Stimulated activated CD4-positive, alpha-beta T cell treated with anti-CD3 and anti-CD28 coated beads, Interleukin-1b, Interleukin-23, amount 100 ng/mL, for 48 hours (primary cell): ENCODE measurements at regions not wholly inside any gene's neighbourhood (a gene's known extent, or its start where the extent isn't known, plus 50 kb on each side); places are given as distances from the start of the nearest gene placed in this dataset.
A peak's percentile ranks its signal among the peaks of the same experiment; 100 is the strongest.

Experiments
- DNase-seq: peaks from one replicate; pipeline ENCODE4 v3.0.0-alpha.2; 2020

DNA sequence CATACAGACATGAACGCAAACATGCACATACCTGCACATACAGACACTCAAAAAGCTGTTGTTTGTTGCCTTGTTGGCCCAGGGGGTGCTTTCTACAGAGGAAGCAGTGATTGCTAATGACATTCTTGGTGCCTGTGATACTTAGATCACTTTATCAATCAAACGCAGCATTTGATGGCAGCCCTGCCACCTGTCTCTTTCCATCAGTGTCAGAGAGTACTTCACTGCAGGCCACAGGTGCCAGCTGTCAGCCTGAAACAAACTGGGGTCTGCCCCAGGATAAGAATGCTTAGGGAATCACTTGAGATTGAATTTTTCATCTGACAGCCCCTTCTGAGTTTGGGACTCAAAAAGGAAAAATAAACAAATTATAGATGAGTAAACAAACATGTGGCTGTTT lies 388.9 kb upstream of the SGCD start:
- DNase-seq: no peak

DNA sequence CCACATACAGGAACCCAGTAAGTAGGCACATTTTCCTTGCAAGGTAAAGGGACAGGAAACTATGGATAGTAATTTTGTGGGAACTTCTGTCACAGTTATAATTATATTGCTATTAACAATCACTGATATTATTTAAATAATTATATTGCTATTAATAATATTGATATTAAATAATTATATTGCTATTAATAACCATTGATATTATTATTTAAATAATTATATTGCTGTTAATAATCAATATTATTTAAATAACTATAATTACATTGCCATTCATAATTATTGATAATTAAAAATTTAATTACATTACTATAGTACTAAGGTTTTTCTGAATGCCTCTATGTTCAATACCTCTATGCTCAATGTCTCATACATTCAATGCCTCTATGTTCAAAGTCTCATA lies 385.6 kb upstream of the SGCD start:
- DNase-seq: no peak

DNA sequence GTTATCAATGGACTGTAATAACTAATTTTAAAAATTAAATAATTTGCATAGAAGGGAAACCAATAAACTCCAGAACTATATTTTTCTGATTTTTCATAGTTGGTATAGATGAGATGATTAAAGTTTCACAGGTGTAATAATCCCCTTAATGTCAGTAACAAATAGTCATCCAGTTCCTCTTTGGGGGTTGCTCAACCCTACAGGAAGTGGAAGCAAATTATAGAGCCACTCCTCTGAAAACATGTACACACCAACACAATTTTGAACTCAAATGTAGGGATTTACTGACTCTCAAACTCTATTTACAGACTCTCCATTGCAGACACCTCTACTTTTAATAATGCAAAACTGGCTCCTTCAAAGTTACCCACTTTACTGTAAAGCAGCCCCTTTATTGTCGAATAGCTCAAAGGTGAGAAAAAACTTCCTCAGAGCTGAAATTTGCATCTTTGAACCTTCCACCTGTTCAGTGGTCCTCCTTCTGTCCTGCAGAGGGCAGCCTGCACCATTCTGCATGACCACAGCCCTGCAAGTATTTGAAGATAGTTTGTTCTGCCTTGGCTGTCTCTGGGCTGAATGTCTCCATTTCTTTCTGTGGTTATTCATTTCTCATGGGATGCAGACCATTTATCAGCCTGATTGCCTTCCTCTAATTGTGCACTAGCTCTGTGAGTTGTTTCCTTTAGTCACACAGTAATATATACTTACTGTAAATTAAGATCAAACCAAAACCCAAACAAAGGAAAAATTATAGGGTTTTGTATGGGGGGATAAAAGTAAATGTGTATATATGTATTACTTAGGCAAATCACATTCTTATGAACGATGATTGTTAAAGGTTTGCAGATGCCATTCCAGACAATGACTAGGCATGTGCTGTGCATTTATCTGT lies 383.2 kb upstream of the SGCD start:
- DNase-seq: peak; percentile 14

DNA sequence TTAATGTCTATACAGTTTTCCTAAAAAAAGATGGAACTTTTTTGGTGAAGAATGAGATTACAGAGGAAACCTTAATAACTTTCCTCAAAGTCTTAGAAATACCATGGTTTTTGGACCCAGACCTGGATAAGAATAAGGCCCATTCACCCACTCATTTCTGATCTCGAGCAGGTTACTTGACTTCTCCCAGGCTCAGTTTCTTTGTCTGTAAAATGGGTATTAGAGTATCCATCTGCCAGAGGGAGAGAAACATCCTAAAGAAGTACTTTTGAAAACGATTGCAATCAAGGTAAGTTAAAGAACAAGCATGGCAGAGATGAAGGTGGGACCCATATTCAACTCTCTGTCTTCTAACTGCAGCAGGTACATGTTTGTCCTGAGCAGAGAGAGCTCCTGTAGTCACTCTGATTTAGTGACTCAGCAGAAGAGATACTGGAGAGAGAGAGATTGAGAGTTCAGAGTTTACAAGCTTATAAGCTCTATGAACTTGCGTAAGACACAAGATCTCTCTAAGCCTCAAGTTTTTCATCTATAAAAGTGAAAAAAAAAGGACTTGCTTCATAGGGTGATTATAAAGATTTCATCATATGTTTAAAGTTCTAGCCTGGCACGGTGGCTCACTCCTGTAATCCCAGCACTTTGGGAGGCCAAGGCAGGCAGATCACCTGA lies 379.4 kb upstream of the SGCD start:
- DNase-seq: no peak

DNA sequence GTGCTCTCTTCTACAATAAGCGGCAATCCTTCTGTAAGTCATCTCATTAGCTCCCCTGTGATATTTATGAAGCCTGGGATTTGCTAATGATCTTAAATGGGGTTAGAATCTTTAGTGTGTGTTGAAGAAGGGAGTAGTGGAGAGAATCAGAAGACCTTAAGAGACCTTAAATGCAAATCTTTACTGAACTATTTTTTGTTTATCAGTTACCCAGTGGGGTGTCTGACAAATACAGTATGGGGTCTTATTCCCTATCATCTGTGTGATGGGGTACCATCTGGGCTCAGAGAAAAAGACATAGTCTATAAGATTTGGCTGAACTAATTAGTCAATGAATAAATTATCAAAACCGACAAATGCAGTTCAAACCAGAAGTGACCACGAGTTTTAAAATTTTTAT lies 378.4 kb upstream of the SGCD start:
- DNase-seq: no peak

DNA sequence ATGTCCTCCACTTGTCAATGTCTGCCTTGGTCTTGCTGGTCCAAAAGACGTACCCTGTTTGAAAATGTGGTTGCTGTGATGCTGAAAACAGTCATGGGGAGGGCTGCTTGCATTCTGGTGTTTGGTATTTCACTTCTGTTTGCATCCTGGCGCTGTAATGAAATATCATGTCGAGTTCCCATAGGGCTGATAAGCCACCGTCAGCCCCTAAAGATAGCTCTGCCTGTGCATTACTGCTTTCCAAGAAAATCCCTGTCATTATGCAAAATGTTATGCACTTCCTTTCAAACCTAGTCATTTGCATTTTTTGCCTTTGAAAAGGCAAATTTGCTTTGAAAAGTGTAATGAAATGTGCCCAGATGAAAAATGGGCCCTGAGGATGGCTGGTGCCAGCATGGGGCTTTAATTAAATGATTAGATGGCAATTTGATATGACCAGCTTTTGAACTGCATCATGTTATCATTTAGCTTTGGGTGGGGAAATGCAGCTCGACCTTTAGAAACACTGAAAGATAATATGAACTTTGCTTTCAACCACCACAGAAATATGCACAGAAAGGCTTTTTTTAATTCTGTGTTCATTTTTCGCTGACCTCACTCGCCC lies 374.4 kb upstream of the SGCD start:
- DNase-seq: no peak

DNA sequence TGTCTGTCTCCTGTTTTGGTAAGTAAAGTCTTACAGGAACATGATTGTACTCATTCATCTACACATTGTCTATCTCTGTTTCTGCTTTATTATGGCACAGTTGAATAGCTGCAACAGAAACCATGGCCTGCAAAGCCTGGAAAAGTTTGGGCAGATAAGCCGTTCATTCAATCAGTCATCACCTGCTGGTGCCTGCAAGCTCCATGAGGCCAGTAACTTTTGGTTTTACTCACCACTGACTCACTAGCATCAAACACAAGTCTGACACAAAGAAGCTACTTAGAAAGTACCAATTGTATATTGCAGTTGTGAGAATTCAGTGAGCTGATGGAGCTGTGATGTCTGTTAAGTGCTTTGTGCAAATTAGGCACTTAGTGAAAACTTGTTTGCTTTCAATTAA lies 373.6 kb upstream of the SGCD start:
- DNase-seq: peak; percentile 16

DNA sequence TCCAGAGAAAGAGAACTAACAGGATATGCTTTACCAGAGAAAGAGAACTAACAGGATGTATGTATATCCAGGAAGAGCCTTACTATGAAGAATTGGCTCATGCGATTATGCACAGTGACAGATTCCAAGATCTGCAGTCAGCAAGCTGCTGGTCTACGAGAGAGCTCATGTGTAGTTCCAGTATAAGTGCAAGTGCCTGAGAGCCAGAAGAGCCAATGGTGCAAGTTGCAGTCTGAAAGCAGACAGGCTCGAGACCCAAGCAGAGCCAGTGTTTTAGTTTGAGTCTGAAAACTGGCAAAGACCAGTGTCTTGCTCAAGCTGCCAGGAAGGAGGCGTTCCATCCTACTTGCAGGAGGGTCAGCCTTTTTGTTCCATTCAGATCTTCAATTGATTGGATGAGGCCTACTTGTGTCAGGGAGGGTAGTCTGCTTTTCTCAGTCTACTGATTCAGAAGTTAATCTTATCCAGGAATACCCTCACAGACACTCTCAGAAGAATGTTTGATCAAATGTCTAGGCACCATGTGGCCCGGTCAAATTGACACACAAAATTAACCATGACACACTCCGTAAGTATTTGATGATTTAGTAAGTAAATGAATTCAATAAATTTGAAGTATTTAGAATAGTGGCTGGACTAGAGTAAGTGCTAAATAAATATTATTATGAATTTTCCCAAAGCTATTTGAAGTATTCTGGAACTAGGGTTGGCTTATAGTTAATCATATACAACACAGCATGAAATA lies 372.1 kb upstream of the SGCD start:
- DNase-seq: no peak

DNA sequence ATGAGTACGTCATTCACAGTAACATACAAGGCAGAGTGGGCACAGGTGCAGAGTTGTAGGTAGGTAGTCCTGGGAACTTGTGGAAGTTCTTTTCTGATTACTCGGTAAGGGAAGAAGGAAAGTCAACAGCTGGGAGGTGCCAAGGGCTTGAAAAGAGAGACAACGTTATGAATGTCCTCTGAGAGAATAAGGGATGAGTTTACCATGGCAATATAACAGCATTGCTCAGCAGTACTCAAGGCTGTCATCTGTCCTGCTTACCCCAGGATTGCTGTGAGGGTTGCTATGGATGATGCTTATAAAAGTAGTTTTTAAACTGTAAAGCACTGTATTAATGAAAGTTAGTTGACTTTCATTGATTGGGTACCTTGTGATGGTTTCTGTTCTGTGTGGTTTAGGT lies 369.1 kb upstream of the SGCD start:
- no peak for DNase-seq

DNA sequence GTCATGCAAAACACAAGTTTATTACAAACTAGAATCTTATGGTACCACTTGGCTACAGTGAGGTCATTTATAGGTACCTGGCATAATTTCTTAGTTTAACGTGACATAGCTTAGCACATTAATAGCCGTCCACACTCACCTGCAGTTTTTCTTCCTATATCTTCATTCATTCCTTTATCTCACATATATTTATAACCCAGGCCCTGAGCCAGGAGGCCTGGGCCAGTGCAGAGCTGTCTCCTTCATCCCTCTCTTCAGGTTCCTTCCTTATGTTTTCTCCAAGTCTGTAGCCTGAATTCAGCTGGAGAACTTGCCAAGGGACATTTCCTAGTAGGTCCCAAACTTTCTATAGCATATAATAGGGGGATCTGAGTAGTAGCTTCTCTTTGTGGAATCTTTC lies 367.9 kb upstream of the SGCD start:
- no peak for DNase-seq

DNA sequence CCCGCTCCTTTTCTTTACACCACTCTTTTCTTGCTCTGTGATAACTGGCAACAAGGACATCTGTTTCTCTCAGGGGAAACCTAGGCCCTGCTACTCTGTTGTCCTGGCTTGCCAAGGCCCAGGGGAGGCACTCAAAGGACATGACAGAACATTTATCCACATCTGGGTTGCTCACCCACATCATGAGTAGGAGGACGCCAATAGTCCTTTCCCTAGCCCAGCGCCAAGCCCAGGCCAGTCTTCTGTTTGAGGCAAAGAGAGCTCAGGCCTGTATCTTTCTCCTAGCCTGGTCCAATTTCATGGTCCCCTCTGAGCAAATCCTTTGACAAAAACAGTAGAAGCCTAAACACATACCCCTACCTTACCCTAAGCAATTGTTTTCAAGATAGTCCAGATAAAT lies 366.8 kb upstream of the SGCD start:
- DNase-seq: no peak

DNA sequence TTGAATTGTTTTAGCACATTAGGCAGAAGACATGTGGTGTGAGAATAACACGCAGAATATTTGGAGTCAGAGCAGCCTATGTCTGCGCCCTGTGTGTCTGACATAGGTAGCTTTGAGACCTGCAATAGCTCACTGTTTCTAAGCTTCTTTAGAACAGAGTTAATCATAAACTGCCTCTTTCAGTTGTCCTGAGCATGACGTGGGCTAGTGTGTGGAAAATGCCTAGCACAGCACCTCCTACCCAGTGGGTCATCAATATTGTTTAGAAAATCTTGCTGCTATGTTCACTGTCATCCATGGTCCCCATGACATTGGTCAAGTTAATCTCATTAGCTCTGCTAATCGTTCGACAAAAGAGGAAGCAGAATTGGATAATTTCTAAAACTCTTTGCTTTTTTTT lies 357.4 kb upstream of the SGCD start:
- no peak for DNase-seq

DNA sequence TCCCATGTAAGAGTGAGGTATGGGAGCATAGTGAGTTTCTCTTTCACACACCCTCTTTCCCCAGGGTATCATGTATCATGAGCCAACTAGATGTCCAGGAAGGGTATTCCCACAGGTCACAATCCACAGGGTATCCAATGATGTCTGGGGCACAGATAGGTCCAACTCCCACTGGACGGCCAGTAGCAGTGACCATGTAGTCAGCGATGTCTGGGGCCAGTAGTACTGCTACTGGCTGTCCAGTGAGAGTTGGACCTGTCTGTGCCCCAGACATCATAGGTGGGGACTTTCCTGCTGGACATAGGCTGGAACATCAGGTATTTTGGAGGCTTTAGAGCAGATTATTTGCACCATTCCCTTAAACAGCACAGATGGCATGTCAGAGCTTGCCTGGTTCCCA lies 352.6 kb upstream of the SGCD start:
- no peak for DNase-seq

DNA sequence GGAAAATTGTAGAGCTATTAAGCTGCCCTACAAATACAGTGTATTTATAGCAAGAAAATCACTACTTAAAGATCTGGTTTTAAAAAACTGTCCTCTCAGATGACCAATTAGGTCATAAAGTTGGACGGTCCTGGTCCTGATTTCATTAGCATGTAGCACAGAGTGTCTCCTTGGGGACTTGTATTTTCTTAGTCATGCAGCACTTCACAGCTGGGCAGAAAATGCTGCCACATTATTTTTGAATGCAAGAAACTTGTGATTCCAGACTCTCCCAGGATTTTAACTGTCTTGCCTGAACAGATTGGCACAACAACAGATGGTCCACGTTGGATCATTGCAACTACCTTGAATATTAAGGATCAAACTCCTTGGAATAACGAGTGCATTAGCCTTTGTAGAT lies 348.1 kb upstream of the SGCD start:
- no peak for DNase-seq

DNA sequence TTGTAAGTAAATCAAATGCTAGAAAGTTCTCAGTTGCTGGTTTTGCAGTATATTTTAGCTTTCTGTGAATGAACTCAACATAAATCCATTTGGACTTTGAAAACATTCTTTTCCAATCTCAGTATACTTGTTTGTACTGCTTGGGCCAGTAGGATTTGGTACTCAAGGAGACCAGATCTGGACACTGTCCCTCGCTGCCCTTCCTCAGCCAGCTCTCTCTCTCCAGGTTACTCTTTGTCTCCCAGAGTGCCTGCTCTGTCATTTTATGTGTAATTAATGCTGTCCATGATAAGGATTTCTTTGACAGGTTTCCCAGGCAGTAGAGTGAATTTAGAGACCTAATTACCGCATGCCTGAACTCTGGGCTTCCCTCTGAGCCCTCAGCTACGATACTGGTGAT lies 344.6 kb upstream of the SGCD start:
- no peak for DNase-seq

DNA sequence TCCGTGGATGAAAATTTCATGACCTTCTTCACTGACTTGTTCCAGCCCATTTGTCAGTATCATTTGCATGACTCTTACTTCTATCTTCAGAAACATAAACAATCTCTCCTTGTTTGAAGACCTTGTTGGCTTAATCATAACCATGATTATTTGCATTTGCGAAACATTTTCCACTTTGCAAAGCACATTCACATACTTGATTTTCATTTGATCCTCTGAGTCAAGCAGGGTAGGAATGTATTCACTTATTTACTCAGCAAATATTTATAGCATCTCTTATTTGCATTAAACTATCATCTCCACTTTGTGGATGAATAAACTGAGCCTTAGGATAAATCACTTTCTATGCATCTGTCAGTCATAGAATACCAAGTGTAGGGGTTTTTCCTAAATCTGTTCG lies 343.0 kb upstream of the SGCD start:
- no peak for DNase-seq

DNA sequence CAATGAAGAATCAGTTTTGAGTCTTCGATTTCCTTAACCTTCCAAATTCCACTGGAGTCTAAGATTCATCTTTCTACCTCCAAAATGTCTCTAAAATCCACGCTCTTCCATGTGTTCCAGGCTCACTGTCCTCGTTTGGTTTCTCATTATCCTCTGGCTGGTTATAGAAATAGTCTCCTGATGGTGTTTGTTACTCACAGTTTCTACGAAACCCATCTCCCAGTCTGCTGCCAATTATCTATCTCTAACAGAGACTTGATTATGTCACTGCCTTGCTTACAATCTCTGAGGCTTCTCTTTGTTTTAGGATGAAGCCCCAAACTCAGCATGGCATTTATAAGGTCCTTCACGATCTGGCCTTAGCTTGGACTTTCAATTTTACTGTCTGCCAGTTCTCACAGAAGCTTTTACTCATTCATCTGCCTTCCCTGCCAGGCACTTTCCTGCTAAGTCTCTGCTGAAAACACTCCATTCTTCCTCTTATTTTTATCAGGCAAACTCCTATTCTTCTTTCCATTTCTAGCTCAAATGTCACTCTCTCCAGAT lies 339.6 kb upstream of the SGCD start:
- no peak for DNase-seq

DNA sequence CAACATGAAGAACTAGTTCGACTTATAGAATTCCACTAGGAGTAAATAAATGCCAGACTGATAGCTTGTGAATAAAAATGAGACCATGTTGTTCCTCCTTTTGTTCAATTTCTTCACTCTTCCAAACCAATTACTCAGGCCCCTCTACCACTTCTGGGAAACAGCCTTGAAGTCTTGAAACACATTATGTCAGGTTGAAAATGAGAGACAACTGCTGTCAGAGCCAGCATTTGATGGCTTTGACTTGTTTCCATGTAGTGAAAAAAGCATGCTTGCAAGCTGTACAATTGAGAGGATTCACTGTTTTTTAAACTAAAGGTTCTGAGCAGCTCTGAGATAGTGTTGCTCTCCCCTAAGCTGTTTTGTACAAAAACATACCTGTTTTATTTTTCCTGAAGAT lies 337.1 kb upstream of the SGCD start:
- no peak for DNase-seq

DNA sequence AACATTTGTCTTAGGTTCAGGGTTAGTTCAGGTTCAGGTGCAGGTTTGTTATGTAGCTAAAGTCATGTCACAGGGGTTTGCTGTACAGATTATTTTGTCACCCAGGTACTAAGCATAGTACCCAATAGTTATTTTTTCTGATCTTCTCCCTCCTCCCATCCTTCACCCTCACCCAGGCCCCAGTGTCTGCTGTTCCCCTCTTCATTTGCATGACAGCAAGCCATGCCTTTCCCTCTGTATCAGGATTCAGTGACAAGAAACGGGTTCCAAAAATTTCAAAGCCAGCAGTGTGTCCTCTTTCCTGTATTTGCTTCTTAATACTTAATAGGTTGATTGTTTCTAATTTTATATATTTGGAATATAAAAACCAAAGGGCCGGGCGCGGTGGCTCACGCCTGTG lies 330.8 kb upstream of the SGCD start:
- no peak for DNase-seq

DNA sequence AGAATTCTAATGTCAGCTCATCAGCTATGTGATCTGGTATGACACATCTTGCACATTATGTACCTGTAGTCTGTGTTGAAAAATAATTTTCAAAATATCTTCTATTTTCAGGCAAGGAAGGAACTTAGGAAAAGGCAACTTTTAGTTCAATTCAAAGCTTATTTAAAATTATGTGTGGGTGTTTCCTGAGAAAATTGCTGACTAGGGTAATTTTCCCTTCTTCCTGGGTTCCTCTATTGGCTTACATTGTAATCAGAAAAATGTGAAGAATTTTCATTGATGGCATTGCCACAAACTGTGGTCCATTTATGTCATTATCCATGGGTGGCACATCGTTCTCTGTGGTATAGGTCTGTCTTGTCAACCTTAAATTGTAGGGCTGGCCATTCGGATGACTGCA lies 328.7 kb upstream of the SGCD start:
- no peak for DNase-seq

DNA sequence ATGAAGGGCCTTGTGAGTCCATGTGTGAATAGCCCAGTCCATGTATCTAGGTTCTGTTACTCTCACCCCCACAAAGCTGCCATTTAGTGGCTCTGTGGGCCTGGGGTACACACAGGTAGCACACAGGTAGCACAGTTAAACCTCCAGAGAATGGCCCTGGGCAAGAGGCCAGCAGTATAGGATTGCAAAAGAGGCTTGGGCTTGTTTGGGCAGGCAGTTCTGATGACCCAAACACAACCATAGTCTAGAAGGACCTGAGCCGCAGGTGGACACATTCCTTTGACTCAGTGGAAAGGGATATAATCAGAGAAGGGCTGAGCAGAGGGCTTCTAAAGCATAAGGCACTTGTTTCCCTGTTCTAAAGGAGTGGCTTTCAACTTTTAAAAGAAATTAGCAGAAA lies 326.8 kb upstream of the SGCD start:
- DNase-seq: no peak

DNA sequence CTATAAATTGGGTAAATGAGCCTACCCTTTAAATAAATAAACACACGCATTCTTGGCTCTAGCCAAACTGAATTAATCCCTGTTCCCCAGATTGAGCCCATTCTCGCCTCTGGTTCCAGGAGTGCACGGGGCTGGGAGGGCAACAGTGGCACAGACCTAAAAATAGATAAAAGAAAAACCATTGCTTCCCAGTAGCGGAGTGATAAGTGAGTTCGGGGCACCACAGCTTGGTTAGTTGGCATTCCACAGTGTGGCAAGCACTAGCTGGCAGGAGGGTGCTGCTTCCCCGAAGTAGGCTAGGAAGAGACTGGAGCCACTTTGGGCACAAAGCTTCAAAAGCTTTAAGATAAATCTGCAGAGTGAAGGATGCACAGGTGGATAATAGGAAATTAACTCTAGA lies 322.2 kb upstream of the SGCD start:
- no peak for DNase-seq

DNA sequence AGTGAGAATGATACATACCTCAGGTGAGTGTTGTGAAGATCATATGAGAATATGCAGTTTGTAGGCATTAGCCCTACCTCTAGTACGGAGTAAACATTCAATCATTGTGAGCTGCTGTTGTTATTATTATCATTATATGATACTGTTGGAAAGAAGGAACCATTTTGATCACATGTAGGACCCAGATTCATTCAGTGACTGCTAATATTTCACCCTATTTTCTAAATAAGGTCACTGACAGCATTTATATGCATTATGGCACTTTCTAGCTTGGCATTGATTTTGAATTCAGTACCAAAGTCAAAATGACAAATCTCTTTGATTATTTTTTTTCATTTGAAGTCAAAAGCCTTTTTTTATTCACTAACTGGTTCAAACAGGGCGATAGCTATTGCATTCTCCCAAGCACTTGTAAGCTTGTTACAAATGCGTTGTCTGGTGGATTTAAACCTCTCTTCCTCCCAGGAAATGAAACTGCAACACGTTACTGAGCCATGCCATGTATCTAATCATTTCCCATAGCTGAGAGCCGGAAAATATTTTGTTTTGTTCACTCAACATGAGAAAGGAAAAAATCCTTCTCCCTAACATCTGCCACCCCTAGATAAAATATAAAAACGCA lies 320.8 kb upstream of the SGCD start:
- no peak for DNase-seq
